ENCODE measurements at regions not wholly inside any gene's neighbourhood (a gene's known extent, or its start where the extent isn't known, plus 50 kb on each side); places are given as distances from the start of the nearest gene placed in this dataset.

- TF ChIP-seq ZNF8 (CRISPR knock-in tag; IDR thresholded peaks at IDR 0.05) (no peak), CSDC2 (CRISPR knock-in tag; IDR thresholded peaks at IDR 0.05) (no peak), TOX (CRISPR knock-in tag; IDR thresholded peaks at IDR 0.05; ENCODE audit: borderline replicate concordance) (no peak)
- no peak for ATAC-seq
Observed at GRCh38 chr7:13312307-13312706, 624.9 kb downstream of the ARL4A start.

GRCh38 chr7:13320333-13320732 is 632.9 kb downstream of the ARL4A start:
- TF ChIP-seq ZC3H10 (CRISPR knock-in tag; IDR thresholded peaks at IDR 0.05) = no peak
- ATAC-seq = no peak

- TF ChIP-seq ZFP3 (CRISPR knock-in tag; IDR thresholded peaks at IDR 0.05) (no peak), RARB (CRISPR knock-in tag; IDR thresholded peaks at IDR 0.05) (no peak), ZNF70 (CRISPR knock-in tag; IDR thresholded peaks at IDR 0.05) (no peak), TSHZ2 (CRISPR knock-in tag; IDR thresholded peaks at IDR 0.05) (no peak), TCF4 (CRISPR knock-in tag; IDR thresholded peaks at IDR 0.05; ENCODE audit: borderline replicate concordance) (no peak), TOX (CRISPR knock-in tag; IDR thresholded peaks at IDR 0.05; ENCODE audit: borderline replicate concordance) (no peak), CSDC2 (CRISPR knock-in tag; IDR thresholded peaks at IDR 0.05) (no peak), PATZ1 (CRISPR knock-in tag; IDR thresholded peaks at IDR 0.05; ENCODE audit: borderline replicate concordance) (no peak), ESRRG (CRISPR knock-in tag; IDR thresholded peaks at IDR 0.05) (no peak), OSR1 (CRISPR knock-in tag; IDR thresholded peaks at IDR 0.05) (no peak), ZNF565 (CRISPR knock-in tag; conservative IDR thresholded peaks at IDR 0.05; ENCODE audit: low read depth) (no peak), POU6F1 (CRISPR knock-in tag; IDR thresholded peaks at IDR 0.05; ENCODE audit: borderline replicate concordance, low read depth) (no peak), CREB5 (CRISPR knock-in tag; IDR thresholded peaks at IDR 0.05; ENCODE audit: low read depth) (no peak), ISL1 (CRISPR knock-in tag; IDR thresholded peaks at IDR 0.05) (no peak), ARNTL (CRISPR knock-in tag; IDR thresholded peaks at IDR 0.05; ENCODE audit: borderline replicate concordance, low read depth) (no peak), SNAI2 (CRISPR knock-in tag; IDR thresholded peaks at IDR 0.05) (no peak)
- ATAC-seq = no peak; the same call in 2 of the 3 replicates
Observed at GRCh38 chr7:13321316-13321715, 633.9 kb downstream of the ARL4A start.

- TF ChIP-seq PPARA (CRISPR knock-in tag; IDR thresholded peaks at IDR 0.05; ENCODE audit: borderline replicate concordance) (no peak), TCF4 (CRISPR knock-in tag; IDR thresholded peaks at IDR 0.05; ENCODE audit: borderline replicate concordance) (no peak), OSR1 (CRISPR knock-in tag; IDR thresholded peaks at IDR 0.05) (no peak), SNAI2 (CRISPR knock-in tag; IDR thresholded peaks at IDR 0.05) (no peak)
- no peak for ATAC-seq
Observed at GRCh38 chr7:13322126-13322525, 634.7 kb downstream of the ARL4A start.

GRCh38 chr7:13327669-13328068 is 640.2 kb downstream of the ARL4A start:
- no peak for ATAC-seq

More at GRCh38 chr7:13327669-13328068, 640.2 kb downstream of the ARL4A start:
- TF ChIP-seq TOX (CRISPR knock-in tag; IDR thresholded peaks at IDR 0.05; ENCODE audit: borderline replicate concordance) (peak; percentile 26; the same call in 1 of the 2 replicates), TCF4 (CRISPR knock-in tag; IDR thresholded peaks at IDR 0.05; ENCODE audit: borderline replicate concordance) (no peak)

All from SK-N-SH treated with all-trans-retinoic acid at 6 μM for 48 hours (cell line).